A549 (cell line): ENCODE measurements at regions not wholly inside any gene's neighbourhood (a gene's known extent, or its start where the extent isn't known, plus 50 kb on each side); places are given as distances from the start of the nearest gene placed in this dataset.

Source experiments
- ATAC-seq, 2 experiments: fragments of 200-7000 bp in 1 of 2; fragments of >200 bp in 1 of 2; cut with Nextera tagmentation in 1 of 2; cut with Tn5 transposase in 1 of 2; 3 replicates each; pipeline versions ENCODE4 v1.8.0 to v1.9.1; 2018 to 2020; ENCODE audit warnings: mild to moderate bottlenecking in 1 of 2, moderate library complexity in 1 of 2
- CTCF ChIA-PET: fragments of 300-600 bp; sonication (Branson Sonifier 250); formaldehyde crosslinking; extraction: SDS; loops from one replicate; lab custom pipeline; 2021; ENCODE audit warnings: antibody characterized with exemption, inconsistent platforms; lab: Yijun Ruan, JAX
- POLR2A ChIA-PET: fragments of 350-600 bp; formaldehyde crosslinking; extraction: SDS; loops from one replicate; lab custom pipeline; 2021; ENCODE audit warnings: antibody characterized with exemption, inconsistent platforms; lab: Yijun Ruan, JAX
- DNase-seq, 2 experiments: peaks; one replicate each; pipeline versions ENCODE4 v3.0.0 to v3.0.0-alpha.2; 2011 to 2016; ENCODE audit warnings: low read depth in 1 of 2, low spot score in 1 of 2
- FAIRE-seq: peaks from 2 replicates; lab custom pipeline; 2011; peaks lifted over from hg19 to GRCh38; lab: Jason Lieb, UNC
- H3K27ac ChIP-seq, 2 experiments: fragments of >200 bp; sonication (Bioruptor Twin); formaldehyde crosslinking; 3 replicates each; pipeline ENCODE4 v1.5.1; 2016 to 2017
- H3K4me1 ChIP-seq: fragments of >200 bp; sonication (Bioruptor Twin); formaldehyde crosslinking; 3 replicates; pipeline ENCODE4 v1.6.1; 2016
- H3K4me2 ChIP-seq: fragments of >200 bp; sonication (Bioruptor Twin); formaldehyde crosslinking; 3 replicates; pipeline ENCODE4 v1.6.1; 2016
- H3K4me3 ChIP-seq: fragments of >200 bp; sonication (Bioruptor Twin); formaldehyde crosslinking; 3 replicates; pipeline ENCODE4 v1.5.1; 2016
- H3K9me3 ChIP-seq: fragments of >200 bp; sonication (Bioruptor Twin); formaldehyde crosslinking; 3 replicates; pipeline ENCODE4 v1.6.1; 2016
- BHLHE40 ChIP-seq: IDR thresholded peaks from 2 replicates; pipeline ENCODE4 v1.6.1; 2012; ENCODE audit warnings: low read depth, low read length, inconsistent platforms
- CBX2 ChIP-seq: fragments of 200-600 bp; sonication (generic); IDR thresholded peaks from 2 replicates; pipeline ENCODE4 v1.6.1; 2016; ENCODE audit warnings: low read depth, mild to moderate bottlenecking, borderline replicate concordance
- CEBPB ChIP-seq, 2 experiments: fragments of >200 bp in 1 of 2; sonication (Bioruptor Twin) in 1 of 2; formaldehyde crosslinking in 1 of 2; IDR thresholded peaks; 2 replicates each; pipeline ENCODE4 v1.6.1; 2012 to 2016
- EP300 ChIP-seq, 2 experiments: fragments of >200 bp; sonication (Bioruptor Twin); formaldehyde crosslinking; IDR thresholded peaks; 2 replicates in 1 of 2; 3 replicates in 1 of 2; pipeline ENCODE4 v1.6.1; 2016 to 2017
- ESRRA ChIP-seq: fragments of 150-350 bp; IDR thresholded peaks from 2 replicates; pipeline ENCODE4 v1.6.1; 2014; ENCODE audit warnings: mild to moderate bottlenecking, low read length, borderline replicate concordance
- FOSL2 ChIP-seq, 2 experiments: fragments of 450-650 bp in 1 of 2; fragments of >200 bp in 1 of 2; sonication (Bioruptor Twin) in 1 of 2; formaldehyde crosslinking; IDR thresholded peaks; 2 replicates each; pipeline versions ENCODE4 v1.5.0 to v1.6.1; 2016 to 2020; ENCODE audit warnings: mild to moderate bottlenecking in 1 of 2, moderate library complexity in 1 of 2
- FOXS1 ChIP-seq: fragments of 250-450 bp; sonication (Bioruptor Pico); IDR thresholded peaks from 2 replicates; pipeline ENCODE4 v1.5.0; 2020; ENCODE audit warnings: mild to moderate bottlenecking, moderate library complexity
- HEYL ChIP-seq: fragments of 250-450 bp; sonication (Bioruptor Pico); IDR thresholded peaks from 2 replicates; pipeline ENCODE4 v1.8.0; 2021; ENCODE audit warnings: mild to moderate bottlenecking, moderate library complexity
- HOXB13 ChIP-seq: fragments of 250-450 bp; sonication (Bioruptor Pico); IDR thresholded peaks from 2 replicates; pipeline ENCODE4 v1.5.0; 2020; ENCODE audit warnings: low read depth, mild to moderate bottlenecking, moderate library complexity
- MAFK ChIP-seq: fragments of 450-650 bp; IDR thresholded peaks from 2 replicates; pipeline ENCODE4 v1.6.1; 2014; ENCODE audit not compliant: partially characterized antibody
- MYC ChIP-seq: IDR thresholded peaks from 2 replicates; pipeline ENCODE4 v1.6.1; 2012; ENCODE audit warnings: mild to moderate bottlenecking, inconsistent platforms, low read length, improper control_type of control experiment, borderline replicate concordance
- NFE2L2 ChIP-seq: fragments of 150-350 bp; conservative IDR thresholded peaks from 2 replicates; pipeline ENCODE4 v1.6.1; 2014; ENCODE audit warnings: low read length
- NR3C1 ChIP-seq: fragments of >200 bp; sonication (Bioruptor Twin); formaldehyde crosslinking; IDR thresholded peaks from 3 replicates; pipeline ENCODE4 v1.6.1; 2017
- POLR2A ChIP-seq: IDR thresholded peaks from 2 replicates; pipeline ENCODE4 v1.6.1; 2012; ENCODE audit warnings: mild to moderate bottlenecking, low read length
- RFX5 ChIP-seq: fragments of 450-650 bp; IDR thresholded peaks from 2 replicates; pipeline ENCODE4 v1.7.1; 2014; ENCODE audit warnings: antibody characterized with exemption, mild to moderate bottlenecking, moderate library complexity
- TP53 ChIP-seq: fragments of 250-450 bp; sonication (Bioruptor Pico); IDR thresholded peaks from 2 replicates; pipeline ENCODE4 v1.5.0; 2021; ENCODE audit warnings: mild to moderate bottlenecking, moderate library complexity
- ZC3H11A ChIP-seq: fragments of 450-650 bp; IDR thresholded peaks from 2 replicates; pipeline ENCODE4 v1.6.1; 2014; ENCODE audit warnings: antibody characterized with exemption, mild to moderate bottlenecking
- ZNF302 ChIP-seq: fragments of 250-450 bp; sonication (Bioruptor Pico); IDR thresholded peaks from 2 replicates; pipeline ENCODE4 v1.9.0; 2021; ENCODE audit warnings: inconsistent platforms, mild to moderate bottlenecking, moderate library complexity
- ZSCAN20 ChIP-seq: fragments of 250-450 bp; sonication (Bioruptor Pico); IDR thresholded peaks from 2 replicates; pipeline ENCODE4 v1.8.0; 2022; ENCODE audit warnings: mild to moderate bottlenecking, moderate library complexity
- WGBS: methylation state at CpG from one replicate; pipeline ENCODE4 v1.1.6; 2017; ENCODE audit errors: missing lambda C conversion rate; 5-methylcytosine and 5-hydroxymethylcytosine counted together
- TF ChIP-seq, protein P1 (sequence below): fragments of >200 bp; sonication (Bioruptor Twin); formaldehyde crosslinking; IDR thresholded peaks from 3 replicates; pipeline ENCODE4 v1.5.1; 2016
- TF ChIP-seq, protein P2 (sequence below): fragments of 450-650 bp; IDR thresholded peaks from 2 replicates; pipeline ENCODE4 v1.6.1; 2014; ENCODE audit warnings: antibody characterized with exemption
- TF ChIP-seq, protein P3 (sequence below): fragments of 250-450 bp; sonication (Bioruptor Pico); IDR thresholded peaks from 2 replicates; pipeline ENCODE4 v1.5.0; 2021; ENCODE audit warnings: mild to moderate bottlenecking, moderate library complexity, borderline replicate concordance
- TF ChIP-seq, protein P4 (sequence below): fragments of 150-350 bp; IDR thresholded peaks from 2 replicates; pipeline ENCODE4 v1.6.1; 2014; ENCODE audit warnings: low read depth, mild to moderate bottlenecking, low read length
- TF ChIP-seq, protein P5 (sequence below): fragments of 250-450 bp; sonication (Bioruptor Pico); IDR thresholded peaks from 2 replicates; pipeline ENCODE4 v1.5.0; 2020; ENCODE audit warnings: low read depth, mild to moderate bottlenecking, moderate library complexity
- TF ChIP-seq, protein P6 (sequence below): IDR thresholded peaks from 2 replicates; pipeline ENCODE4 v1.6.1; 2012; ENCODE audit warnings: low read depth, borderline replicate concordance
- TF ChIP-seq, protein P7 (sequence below): IDR thresholded peaks from 2 replicates; pipeline ENCODE4 v1.6.1; 2012

DNA sequence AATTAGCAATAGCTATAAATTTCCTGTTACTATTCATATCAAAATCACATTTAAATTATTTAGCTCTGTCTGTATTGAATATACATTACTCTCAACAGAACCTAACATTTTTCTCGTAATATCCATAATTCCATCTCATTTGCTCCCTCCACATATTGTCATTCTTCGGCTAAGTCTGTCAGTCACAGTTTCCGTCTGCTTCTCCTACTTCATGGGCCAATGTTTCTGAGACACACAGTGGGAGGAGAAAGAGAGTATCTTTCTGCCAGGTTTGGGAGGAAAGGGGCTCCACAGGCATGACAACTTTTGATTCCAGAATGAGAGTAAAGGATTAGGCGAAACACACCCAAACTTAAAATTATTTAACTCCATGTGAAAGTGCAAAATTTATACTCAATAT, 273.1 kb upstream of the SMIM21 start (continued):
- TF ChIP-seq TP53 (CRISPR knock-in tag) (no peak), POLR2A (no peak)
- TF ChIP-seq, all 56 proteins: peak for 0

DNA sequence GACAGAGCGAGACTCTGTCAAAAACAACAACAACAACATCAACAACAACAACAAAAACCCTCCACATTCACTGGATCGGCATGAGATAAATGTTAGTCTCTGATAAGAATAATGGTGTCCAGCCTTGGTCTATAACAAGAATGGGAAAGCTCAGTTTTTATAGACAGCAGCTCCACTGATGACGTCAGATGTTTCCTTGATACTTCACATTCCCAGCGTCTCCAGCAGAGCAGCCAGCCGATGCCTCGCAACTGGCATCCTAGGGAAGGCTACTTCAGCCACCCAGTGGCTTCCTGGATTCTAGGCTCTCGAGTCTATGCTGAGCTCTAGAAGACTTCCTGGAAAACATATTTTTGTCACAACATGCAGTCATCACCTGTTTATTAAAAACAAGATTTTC, 271.4 kb upstream of the SMIM21 start:
- TF ChIP-seq FOSL2 (IDR thresholded peaks at IDR 0.05) (no peak), FOSL2 (CRISPR knock-in tag; IDR thresholded peaks at IDR 0.05) (no peak), NR3C1 (no peak), ZNF302 (no peak), RFX5 (no peak), NFE2L2 (no peak), TP53 (CRISPR knock-in tag) (no peak), MYC (no peak), BHLHE40 (no peak), FOXS1 (CRISPR knock-in tag) (no peak), CEBPB (IDR thresholded peaks at IDR 0.05) (no peak), ZC3H11A (no peak)
- TF ChIP-seq, protein P1, sequence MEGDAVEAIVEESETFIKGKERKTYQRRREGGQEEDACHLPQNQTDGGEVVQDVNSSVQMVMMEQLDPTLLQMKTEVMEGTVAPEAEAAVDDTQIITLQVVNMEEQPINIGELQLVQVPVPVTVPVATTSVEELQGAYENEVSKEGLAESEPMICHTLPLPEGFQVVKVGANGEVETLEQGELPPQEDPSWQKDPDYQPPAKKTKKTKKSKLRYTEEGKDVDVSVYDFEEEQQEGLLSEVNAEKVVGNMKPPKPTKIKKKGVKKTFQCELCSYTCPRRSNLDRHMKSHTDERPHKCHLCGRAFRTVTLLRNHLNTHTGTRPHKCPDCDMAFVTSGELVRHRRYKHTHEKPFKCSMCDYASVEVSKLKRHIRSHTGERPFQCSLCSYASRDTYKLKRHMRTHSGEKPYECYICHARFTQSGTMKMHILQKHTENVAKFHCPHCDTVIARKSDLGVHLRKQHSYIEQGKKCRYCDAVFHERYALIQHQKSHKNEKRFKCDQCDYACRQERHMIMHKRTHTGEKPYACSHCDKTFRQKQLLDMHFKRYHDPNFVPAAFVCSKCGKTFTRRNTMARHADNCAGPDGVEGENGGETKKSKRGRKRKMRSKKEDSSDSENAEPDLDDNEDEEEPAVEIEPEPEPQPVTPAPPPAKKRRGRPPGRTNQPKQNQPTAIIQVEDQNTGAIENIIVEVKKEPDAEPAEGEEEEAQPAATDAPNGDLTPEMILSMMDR: no peak
- TF ChIP-seq, protein P2, sequence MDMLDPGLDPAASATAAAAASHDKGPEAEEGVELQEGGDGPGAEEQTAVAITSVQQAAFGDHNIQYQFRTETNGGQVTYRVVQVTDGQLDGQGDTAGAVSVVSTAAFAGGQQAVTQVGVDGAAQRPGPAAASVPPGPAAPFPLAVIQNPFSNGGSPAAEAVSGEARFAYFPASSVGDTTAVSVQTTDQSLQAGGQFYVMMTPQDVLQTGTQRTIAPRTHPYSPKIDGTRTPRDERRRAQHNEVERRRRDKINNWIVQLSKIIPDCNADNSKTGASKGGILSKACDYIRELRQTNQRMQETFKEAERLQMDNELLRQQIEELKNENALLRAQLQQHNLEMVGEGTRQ: no peak
- TF ChIP-seq, protein P3, sequence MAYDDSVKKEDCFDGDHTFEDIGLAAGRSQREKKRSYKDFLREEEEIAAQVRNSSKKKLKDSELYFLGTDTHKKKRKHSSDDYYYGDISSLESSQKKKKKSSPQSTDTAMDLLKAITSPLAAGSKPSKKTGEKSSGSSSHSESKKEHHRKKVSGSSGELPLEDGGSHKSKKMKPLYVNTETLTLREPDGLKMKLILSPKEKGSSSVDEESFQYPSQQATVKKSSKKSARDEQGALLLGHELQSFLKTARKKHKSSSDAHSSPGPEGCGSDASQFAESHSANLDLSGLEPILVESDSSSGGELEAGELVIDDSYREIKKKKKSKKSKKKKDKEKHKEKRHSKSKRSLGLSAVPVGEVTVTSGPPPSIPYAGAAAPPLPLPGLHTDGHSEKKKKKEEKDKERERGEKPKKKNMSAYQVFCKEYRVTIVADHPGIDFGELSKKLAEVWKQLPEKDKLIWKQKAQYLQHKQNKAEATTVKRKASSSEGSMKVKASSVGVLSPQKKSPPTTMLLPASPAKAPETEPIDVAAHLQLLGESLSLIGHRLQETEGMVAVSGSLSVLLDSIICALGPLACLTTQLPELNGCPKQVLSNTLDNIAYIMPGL: no peak
- TF ChIP-seq, protein P4, sequence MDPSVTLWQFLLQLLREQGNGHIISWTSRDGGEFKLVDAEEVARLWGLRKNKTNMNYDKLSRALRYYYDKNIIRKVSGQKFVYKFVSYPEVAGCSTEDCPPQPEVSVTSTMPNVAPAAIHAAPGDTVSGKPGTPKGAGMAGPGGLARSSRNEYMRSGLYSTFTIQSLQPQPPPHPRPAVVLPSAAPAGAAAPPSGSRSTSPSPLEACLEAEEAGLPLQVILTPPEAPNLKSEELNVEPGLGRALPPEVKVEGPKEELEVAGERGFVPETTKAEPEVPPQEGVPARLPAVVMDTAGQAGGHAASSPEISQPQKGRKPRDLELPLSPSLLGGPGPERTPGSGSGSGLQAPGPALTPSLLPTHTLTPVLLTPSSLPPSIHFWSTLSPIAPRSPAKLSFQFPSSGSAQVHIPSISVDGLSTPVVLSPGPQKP: no peak
- DNase-seq: no peak
- ATAC-seq: no peak
- Histone ChIP-seq H3K4me3 (no peak overlapping the region), H3K27ac (no peak overlapping the region), H3K4me2 (no peak overlapping the region), H3K4me1 (no peaks in the 10 kb centered on the region), H3K9me3 (no peaks in the 10 kb centered on the region)
- ChIA-PET CTCF (no interaction called here), POLR2A (no interaction called here)
- FAIRE-seq: no peak
- WGBS: 54% methylated on average over 7 of the region's 7 CpGs

DNA sequence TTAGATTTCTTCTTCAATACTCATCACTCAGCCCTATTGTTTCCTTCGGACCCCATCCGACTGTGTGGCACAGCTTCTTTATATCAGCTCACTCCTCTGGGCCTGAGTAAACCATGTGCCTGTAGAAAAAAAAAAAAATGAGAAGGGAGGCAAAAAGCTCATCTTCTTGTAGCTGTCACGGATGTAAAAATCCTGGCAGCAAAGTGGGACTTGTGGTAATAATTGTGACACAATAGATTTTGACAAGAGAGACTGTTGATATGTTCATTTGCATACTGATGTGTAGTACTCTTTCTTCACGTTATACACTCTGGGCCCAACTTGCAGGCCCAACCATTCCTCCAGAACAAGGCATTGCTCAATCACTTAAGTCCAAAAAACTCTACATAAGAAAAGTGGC, 270.0 kb upstream of the SMIM21 start:
- DNase-seq: no peak
- H3K27ac ChIP-seq: no peak overlapping the region
- WGBS: 27% methylated on average over 4 of the region's 4 CpGs
- ChIA-PET CTCF (no interaction called here), POLR2A (no interaction called here)
- H3K4me1 ChIP-seq: no peaks in the 10 kb centered on the region
- no peak for FAIRE-seq
- no peak overlapping the region for H3K4me2 ChIP-seq
- no peak for ATAC-seq
- H3K9me3 ChIP-seq: no peaks in the 10 kb centered on the region
- H3K4me3 ChIP-seq: no peak overlapping the region
- TF ChIP-seq, protein P5, sequence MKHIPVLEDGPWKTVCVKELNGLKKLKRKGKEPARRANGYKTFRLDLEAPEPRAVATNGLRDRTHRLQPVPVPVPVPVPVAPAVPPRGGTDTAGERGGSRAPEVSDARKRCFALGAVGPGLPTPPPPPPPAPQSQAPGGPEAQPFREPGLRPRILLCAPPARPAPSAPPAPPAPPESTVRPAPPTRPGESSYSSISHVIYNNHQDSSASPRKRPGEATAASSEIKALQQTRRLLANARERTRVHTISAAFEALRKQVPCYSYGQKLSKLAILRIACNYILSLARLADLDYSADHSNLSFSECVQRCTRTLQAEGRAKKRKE: no peak
- TF ChIP-seq, protein P6, sequence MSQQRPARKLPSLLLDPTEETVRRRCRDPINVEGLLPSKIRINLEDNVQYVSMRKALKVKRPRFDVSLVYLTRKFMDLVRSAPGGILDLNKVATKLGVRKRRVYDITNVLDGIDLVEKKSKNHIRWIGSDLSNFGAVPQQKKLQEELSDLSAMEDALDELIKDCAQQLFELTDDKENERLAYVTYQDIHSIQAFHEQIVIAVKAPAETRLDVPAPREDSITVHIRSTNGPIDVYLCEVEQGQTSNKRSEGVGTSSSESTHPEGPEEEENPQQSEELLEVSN: no peak
- TF ChIP-seq, protein P2: no peak
- TF ChIP-seq CBX2 (no peak), HEYL (CRISPR knock-in tag) (no peak), RFX5 (no peak), HOXB13 (CRISPR knock-in tag) (no peak), ESRRA (no peak), EP300 (IDR thresholded peaks at IDR 0.05) (no peak), ZSCAN20 (CRISPR knock-in tag) (no peak), ZC3H11A (no peak), NFE2L2 (no peak), MAFK (no peak)
- TF ChIP-seq, protein P4: no peak
- TF ChIP-seq, protein P7, sequence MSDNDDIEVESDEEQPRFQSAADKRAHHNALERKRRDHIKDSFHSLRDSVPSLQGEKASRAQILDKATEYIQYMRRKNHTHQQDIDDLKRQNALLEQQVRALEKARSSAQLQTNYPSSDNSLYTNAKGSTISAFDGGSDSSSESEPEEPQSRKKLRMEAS: no peak
